22Rv1 (cell line): ENCODE measurements at regions not wholly inside any gene's neighbourhood (a gene's known extent, or its start where the extent isn't known, plus 50 kb on each side); places are given as distances from the start of the nearest gene placed in this dataset.

Source experiments
- ZFX ChIP-seq: fragments of 450-650 bp; IDR thresholded peaks from 2 replicates; pipeline ENCODE4 v1.6.1; 2017; ENCODE audit warnings: antibody characterized with exemption, borderline replicate concordance
- TF ChIP-seq, protein P1 (sequence below): fragments of 450-650 bp; IDR thresholded peaks from 2 replicates; pipeline ENCODE4 v1.5.1; 2017; ENCODE audit warnings: mild to moderate bottlenecking

DNA sequence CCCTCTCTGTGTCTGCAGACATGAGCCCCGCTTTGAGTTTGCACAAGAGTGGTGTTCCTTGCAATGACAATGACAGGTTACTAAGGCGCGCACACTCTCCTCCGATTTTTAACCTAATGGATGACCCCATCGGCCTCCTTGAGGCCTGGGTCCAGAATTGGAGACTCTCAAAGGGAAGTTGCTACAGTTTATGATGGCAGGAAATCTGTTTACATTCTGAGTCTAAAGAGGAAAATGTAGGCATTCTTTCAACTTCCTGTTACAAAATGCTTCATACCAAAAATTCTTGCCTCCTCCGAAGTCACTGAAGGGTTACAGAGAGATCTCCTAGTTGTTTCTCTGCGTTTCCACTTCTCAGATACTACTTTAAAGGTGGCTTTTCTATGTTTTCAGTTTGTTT, 225.3 kb upstream of the AGAP1 start:
- TF ChIP-seq, protein P1, sequence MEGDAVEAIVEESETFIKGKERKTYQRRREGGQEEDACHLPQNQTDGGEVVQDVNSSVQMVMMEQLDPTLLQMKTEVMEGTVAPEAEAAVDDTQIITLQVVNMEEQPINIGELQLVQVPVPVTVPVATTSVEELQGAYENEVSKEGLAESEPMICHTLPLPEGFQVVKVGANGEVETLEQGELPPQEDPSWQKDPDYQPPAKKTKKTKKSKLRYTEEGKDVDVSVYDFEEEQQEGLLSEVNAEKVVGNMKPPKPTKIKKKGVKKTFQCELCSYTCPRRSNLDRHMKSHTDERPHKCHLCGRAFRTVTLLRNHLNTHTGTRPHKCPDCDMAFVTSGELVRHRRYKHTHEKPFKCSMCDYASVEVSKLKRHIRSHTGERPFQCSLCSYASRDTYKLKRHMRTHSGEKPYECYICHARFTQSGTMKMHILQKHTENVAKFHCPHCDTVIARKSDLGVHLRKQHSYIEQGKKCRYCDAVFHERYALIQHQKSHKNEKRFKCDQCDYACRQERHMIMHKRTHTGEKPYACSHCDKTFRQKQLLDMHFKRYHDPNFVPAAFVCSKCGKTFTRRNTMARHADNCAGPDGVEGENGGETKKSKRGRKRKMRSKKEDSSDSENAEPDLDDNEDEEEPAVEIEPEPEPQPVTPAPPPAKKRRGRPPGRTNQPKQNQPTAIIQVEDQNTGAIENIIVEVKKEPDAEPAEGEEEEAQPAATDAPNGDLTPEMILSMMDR, result no peak
- no peak for TF ChIP-seq ZFX
